ENCODE measurements at regions not wholly inside any gene's neighbourhood (a gene's known extent, or its start where the extent isn't known, plus 50 kb on each side); places are given as distances from the start of the nearest gene placed in this dataset.

DNA sequence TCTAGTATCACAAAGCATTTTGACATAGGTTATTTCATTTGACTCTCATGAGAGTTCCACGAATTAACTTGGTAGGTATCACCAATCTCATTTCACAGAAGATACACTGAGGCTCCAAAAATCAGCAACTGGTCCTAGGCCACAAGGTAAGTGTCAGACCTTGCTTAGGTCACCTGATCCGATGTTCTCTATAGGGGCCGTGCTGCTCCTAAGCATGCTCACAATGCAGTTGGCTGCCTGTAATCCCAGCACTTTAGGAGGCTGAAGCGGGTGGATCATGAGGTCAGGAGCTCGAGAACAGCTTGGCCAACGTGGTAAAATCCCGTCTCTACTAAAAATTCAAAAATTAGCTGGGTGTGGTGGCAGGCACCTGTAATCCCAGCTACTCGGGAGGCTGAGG is 78.7 kb upstream of the FOXN3 start:
- TF ChIP-seq FOXP2 (optimal IDR thresholded peaks at IDR 0.05; ENCODE audit: borderline replicate concordance, extremely low read depth, extremely low read length, insufficient read depth) (no peak), POLR2AphosphoS5 (IDR thresholded peaks at IDR 0.05; ENCODE audit: low read depth, low read length) (no peak), TAF1 (IDR thresholded peaks at IDR 0.05; ENCODE audit: borderline replicate concordance, insufficient read depth, low read length) (no peak), SIN3A (IDR thresholded peaks at IDR 0.05; ENCODE audit: borderline replicate concordance, insufficient read depth, low read length) (no peak)
- TF ChIP-seq, protein P1, sequence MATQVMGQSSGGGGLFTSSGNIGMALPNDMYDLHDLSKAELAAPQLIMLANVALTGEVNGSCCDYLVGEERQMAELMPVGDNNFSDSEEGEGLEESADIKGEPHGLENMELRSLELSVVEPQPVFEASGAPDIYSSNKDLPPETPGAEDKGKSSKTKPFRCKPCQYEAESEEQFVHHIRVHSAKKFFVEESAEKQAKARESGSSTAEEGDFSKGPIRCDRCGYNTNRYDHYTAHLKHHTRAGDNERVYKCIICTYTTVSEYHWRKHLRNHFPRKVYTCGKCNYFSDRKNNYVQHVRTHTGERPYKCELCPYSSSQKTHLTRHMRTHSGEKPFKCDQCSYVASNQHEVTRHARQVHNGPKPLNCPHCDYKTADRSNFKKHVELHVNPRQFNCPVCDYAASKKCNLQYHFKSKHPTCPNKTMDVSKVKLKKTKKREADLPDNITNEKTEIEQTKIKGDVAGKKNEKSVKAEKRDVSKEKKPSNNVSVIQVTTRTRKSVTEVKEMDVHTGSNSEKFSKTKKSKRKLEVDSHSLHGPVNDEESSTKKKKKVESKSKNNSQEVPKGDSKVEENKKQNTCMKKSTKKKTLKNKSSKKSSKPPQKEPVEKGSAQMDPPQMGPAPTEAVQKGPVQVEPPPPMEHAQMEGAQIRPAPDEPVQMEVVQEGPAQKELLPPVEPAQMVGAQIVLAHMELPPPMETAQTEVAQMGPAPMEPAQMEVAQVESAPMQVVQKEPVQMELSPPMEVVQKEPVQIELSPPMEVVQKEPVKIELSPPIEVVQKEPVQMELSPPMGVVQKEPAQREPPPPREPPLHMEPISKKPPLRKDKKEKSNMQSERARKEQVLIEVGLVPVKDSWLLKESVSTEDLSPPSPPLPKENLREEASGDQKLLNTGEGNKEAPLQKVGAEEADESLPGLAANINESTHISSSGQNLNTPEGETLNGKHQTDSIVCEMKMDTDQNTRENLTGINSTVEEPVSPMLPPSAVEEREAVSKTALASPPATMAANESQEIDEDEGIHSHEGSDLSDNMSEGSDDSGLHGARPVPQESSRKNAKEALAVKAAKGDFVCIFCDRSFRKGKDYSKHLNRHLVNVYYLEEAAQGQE (IDR thresholded peaks at IDR 0.05; ENCODE audit: insufficient read depth in 1 of 2, low read depth in 2 of 2, low read length in 2 of 2), result no peak

DNA sequence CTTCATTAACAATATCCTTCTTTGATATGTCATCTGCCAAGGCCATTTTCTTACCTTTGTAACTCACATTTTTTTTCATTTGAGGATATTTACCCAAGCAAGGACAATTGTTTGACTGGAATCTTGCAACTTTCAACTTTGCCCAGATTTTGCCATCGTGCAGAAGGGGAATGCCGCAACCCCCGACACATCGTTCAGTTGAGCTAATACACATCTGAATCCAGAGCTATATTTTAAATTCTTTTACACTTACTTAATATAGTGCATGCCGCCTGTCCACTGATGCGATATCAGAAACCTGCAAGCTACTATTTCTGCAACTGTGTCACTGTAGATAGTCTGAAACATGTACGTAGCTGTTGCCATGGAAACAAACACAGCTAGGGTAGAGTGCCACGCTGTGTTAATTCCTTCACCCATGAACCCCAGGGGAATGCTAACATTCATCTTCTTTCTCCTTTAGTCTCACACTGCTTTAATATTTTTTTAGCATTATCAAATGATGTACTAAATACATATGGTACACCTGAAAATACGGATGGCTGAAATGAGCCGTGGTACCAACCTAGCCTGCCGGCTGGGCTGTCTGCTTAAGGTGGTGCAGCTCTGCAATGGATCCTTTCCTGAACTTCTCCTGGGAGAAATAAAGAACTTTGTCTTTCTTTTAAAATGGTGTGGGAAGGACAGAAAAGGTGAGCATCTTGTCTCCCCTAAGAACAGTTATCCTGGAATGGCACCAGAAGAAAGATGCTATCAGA is 77.0 kb upstream of the FOXN3 start:
- TF ChIP-seq SIN3A (IDR thresholded peaks at IDR 0.05; ENCODE audit: borderline replicate concordance, insufficient read depth, low read length) (no peak), FOXP2 (optimal IDR thresholded peaks at IDR 0.05; ENCODE audit: borderline replicate concordance, extremely low read depth, extremely low read length, insufficient read depth) (no peak), TAF1 (IDR thresholded peaks at IDR 0.05; ENCODE audit: borderline replicate concordance, insufficient read depth, low read length) (no peak), POLR2AphosphoS5 (IDR thresholded peaks at IDR 0.05; ENCODE audit: low read depth, low read length) (no peak)
- TF ChIP-seq, protein P1 (IDR thresholded peaks at IDR 0.05; ENCODE audit: insufficient read depth in 1 of 2, low read depth in 2 of 2, low read length in 2 of 2), result no peak

DNA sequence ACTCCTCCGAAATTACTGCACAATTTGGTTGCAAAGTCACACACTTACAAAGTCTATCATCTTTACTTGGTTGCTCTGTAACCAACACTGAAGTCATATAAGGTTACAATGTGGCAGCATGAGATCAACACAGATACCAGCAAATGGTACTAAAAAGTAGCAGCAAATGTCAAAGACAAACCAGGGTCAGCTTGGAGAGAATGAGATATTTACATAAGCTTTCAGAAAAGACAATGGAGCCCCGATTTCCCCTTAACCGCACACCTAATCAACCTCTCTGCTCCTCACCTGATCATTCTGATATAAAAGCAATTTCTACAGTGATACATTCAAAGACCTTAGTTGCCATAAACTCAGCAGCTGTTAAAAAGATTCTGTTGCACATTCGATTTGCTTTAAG is 76.4 kb upstream of the FOXN3 start:
- TF ChIP-seq FOXP2 (optimal IDR thresholded peaks at IDR 0.05; ENCODE audit: borderline replicate concordance, extremely low read depth, extremely low read length, insufficient read depth) (no peak), SIN3A (IDR thresholded peaks at IDR 0.05; ENCODE audit: borderline replicate concordance, insufficient read depth, low read length) (no peak), TAF1 (IDR thresholded peaks at IDR 0.05; ENCODE audit: borderline replicate concordance, insufficient read depth, low read length) (no peak), POLR2AphosphoS5 (IDR thresholded peaks at IDR 0.05; ENCODE audit: low read depth, low read length) (no peak)
- TF ChIP-seq, protein P1 (IDR thresholded peaks at IDR 0.05; ENCODE audit: insufficient read depth in 1 of 2, low read depth in 2 of 2, low read length in 2 of 2), result no peak

DNA sequence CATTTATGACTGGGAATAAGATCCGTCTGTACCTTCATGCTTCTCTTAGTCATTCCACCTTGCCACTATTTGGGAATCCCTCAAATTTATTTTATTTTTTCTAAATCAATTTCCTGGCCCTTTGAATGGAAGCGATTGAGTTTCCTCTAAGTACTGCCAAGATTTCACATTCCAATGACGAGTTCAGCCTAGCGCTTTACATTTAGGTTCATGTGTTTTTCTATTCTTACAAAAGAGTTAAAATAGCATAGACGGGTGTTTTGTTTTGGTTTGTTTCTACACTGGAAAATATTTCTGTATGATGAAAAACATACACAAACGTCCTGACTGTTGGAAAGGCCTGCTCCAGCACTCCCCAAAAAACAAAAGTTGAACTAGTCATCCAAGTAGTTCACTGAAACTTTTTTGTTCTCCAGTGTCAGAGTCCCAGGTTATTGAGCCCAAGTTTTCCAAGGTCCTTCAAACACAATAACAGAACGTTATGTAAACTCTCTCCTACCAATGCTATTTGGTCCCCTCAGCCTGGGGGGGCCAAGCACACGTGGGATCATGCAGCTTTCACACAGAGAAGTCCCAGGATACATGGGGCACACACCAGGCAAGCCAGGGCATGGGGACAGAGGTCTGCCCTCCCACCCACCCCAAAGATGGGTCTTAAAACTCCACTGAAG is 74.8 kb upstream of the FOXN3 start:
- TF ChIP-seq FOXP2 (optimal IDR thresholded peaks at IDR 0.05; ENCODE audit: borderline replicate concordance, extremely low read depth, extremely low read length, insufficient read depth) (no peak), POLR2AphosphoS5 (IDR thresholded peaks at IDR 0.05; ENCODE audit: low read depth, low read length) (no peak), TAF1 (IDR thresholded peaks at IDR 0.05; ENCODE audit: borderline replicate concordance, insufficient read depth, low read length) (no peak), SIN3A (IDR thresholded peaks at IDR 0.05; ENCODE audit: borderline replicate concordance, insufficient read depth, low read length) (no peak)
- TF ChIP-seq, protein P1 (IDR thresholded peaks at IDR 0.05; ENCODE audit: insufficient read depth in 1 of 2, low read depth in 2 of 2, low read length in 2 of 2), result no peak
